ENCODE measurements at regions not wholly inside any gene's neighbourhood (a gene's known extent, or its start where the extent isn't known, plus 50 kb on each side); places are given as distances from the start of the nearest gene placed in this dataset.

DNA sequence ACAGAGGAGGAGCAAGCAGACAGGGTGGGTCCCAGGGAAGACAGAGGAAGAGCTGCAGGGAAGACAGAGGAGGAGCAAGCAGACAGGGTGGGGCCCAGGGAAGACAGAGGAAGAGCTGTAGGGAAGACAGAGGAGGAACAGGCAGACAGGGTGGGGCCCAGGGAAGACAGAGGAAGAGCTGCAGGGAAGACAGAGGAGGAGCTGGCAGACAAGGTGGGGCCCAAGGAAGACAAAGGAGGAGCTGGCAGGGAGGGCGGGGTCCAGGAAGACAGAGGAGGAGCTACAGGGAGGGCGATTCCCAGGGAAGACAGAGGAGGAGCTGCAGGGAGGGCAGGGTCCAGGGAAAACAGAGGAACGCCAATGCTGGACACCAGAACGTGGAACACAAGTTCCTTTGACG is 66.5 kb downstream of the PLXNA1 start:
- H3K36me3 ChIP-seq (ENCODE audit: control insufficient read depth, insufficient read depth, low read length) = no peaks in the 10 kb centered on the region
- Mint-ChIP-seq H3K27me3 (ENCODE audit: insufficient read depth, unreplicated experiment) (peaks cover 3% of the 10 kb centered on the region), H3K9me3 (ENCODE audit: unreplicated experiment) (peaks cover 25% of the 10 kb centered on the region), H3K4me3 (ENCODE audit: unreplicated experiment) (no peak overlapping the region), H3K27ac (ENCODE audit: unreplicated experiment) (no peak overlapping the region), H3K4me1 (ENCODE audit: low read depth, unreplicated experiment) (no peaks in the 10 kb centered on the region), H3K36me3 (ENCODE audit: insufficient read depth, unreplicated experiment) (no peaks in the 10 kb centered on the region)
- no peak overlapping the region for H3K4me3 ChIP-seq (ENCODE audit: low read depth, low read length)
- H3K9me3 ChIP-seq = no peaks in the 10 kb centered on the region; the same call in 1 of the 2 replicates
- DNase-seq = no peak
- ChIA-PET CTCF (interaction anchor here (0.7 kb wide), 1 partner anchor 345 kb away, joined by 3 read pairs; the partner anchor contains the start of gene CHCHD6), POLR2A (no interaction called here)
- BruUV-seq (replicated peaks) = no TSS peak
- no peaks in the 10 kb centered on the region for H3K4me1 ChIP-seq
- TF ChIP-seq, protein P1, sequence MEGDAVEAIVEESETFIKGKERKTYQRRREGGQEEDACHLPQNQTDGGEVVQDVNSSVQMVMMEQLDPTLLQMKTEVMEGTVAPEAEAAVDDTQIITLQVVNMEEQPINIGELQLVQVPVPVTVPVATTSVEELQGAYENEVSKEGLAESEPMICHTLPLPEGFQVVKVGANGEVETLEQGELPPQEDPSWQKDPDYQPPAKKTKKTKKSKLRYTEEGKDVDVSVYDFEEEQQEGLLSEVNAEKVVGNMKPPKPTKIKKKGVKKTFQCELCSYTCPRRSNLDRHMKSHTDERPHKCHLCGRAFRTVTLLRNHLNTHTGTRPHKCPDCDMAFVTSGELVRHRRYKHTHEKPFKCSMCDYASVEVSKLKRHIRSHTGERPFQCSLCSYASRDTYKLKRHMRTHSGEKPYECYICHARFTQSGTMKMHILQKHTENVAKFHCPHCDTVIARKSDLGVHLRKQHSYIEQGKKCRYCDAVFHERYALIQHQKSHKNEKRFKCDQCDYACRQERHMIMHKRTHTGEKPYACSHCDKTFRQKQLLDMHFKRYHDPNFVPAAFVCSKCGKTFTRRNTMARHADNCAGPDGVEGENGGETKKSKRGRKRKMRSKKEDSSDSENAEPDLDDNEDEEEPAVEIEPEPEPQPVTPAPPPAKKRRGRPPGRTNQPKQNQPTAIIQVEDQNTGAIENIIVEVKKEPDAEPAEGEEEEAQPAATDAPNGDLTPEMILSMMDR (IDR thresholded peaks at IDR 0.05; ENCODE audit: insufficient read depth in 1 of 2, low read depth in 1 of 2, low read length in 1 of 2, severe bottlenecking in 1 of 2, unreplicated experiment in 1 of 2) = no peak
- intact Hi-C loops (cut with micrococcal nuclease; ENCODE audit: unreplicated experiment) = no loop called here
- H3K27me3 ChIP-seq (replicated peaks; ENCODE audit: control insufficient read depth, insufficient read depth, low read length) = no peaks in the 10 kb centered on the region

DNA sequence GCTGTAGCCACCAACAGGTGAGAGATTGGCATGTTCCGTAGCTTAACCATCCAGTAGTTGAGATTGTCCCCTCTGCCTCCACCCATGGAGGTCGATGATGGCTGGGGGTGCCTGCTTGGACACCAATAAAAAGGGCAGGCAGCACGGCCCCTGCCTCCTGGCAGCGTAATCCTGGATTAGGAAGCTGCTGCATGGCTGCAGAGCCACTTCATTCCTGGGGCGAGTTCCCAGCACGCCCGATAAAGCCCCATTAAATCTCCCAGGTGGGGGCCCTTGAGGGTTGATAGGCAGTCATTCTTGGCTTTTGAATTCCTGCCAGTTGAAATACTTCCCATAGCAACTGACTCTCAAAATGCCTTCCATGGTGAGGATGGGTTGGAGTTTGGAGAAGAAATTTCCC is 67.8 kb downstream of the PLXNA1 start:
- Histone ChIP-seq H3K36me3 (ENCODE audit: control insufficient read depth, insufficient read depth, low read length) (no peaks in the 10 kb centered on the region), H3K27me3 (replicated peaks; ENCODE audit: control insufficient read depth, insufficient read depth, low read length) (no peaks in the 10 kb centered on the region), H3K4me1 (no peaks in the 10 kb centered on the region), H3K4me3 (ENCODE audit: low read depth, low read length) (no peak overlapping the region), H3K9me3 (no peaks in the 10 kb centered on the region; the same call in 1 of the 2 replicates)
- TF ChIP-seq, protein P1 (IDR thresholded peaks at IDR 0.05; ENCODE audit: insufficient read depth in 1 of 2, low read depth in 1 of 2, low read length in 1 of 2, severe bottlenecking in 1 of 2, unreplicated experiment in 1 of 2) = no peak
- ChIA-PET CTCF (interaction anchor here (0.6 kb wide), 1 partner anchor 59 kb away, joined by 12 read pairs; no protein-coding TSS in a partner anchor), POLR2A (no interaction called here)
- intact Hi-C loops (cut with micrococcal nuclease; ENCODE audit: unreplicated experiment) = no loop called here
- no peak overlapping the region for H3K27ac Mint-ChIP-seq (ENCODE audit: unreplicated experiment)
- H3K4me3 Mint-ChIP-seq (ENCODE audit: unreplicated experiment) = no peak overlapping the region
- H3K36me3 Mint-ChIP-seq (ENCODE audit: insufficient read depth, unreplicated experiment) = no peaks in the 10 kb centered on the region
- DNase-seq = no peak
- H3K4me1 Mint-ChIP-seq (ENCODE audit: low read depth, unreplicated experiment) = no peaks in the 10 kb centered on the region
- H3K27me3 Mint-ChIP-seq (ENCODE audit: insufficient read depth, unreplicated experiment) = peaks cover 3% of the 10 kb centered on the region
- no TSS peak for BruUV-seq (replicated peaks)
- peaks cover 25% of the 10 kb centered on the region for H3K9me3 Mint-ChIP-seq (ENCODE audit: unreplicated experiment)

DNA sequence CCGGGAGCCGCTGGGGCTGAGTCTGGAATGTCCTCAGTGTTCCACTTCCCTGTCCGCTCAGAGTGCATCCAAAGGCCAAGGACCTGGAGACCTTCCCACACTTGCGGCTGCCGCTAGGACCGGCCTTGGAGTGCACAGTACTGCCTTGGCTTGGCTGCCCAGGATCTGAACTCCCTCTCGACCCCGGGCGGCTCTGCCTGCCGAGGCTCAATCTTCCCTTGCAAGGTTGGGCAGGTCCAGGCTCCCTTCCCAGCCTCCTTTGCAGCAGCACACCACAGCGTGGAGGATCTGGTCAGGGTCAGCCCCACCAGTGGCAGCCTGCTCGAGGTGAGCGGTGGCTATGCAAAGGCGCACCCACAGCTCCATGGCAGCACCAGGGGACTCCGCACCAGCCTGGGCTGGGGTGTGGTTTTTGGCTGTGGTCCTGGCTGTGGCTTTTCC is 69.2 kb downstream of the PLXNA1 start:
- CTCF ChIA-PET = no interaction called here
- H3K36me3 ChIP-seq (ENCODE audit: control insufficient read depth, insufficient read depth, low read length) = no peaks in the 10 kb centered on the region
- DNase-seq = no peak

More for the DNA sequence above, 69.2 kb downstream of the PLXNA1 start:
- no TSS peak for BruUV-seq (replicated peaks)
- Mint-ChIP-seq H3K4me3 (ENCODE audit: unreplicated experiment) (no peak overlapping the region), H3K27ac (ENCODE audit: unreplicated experiment) (no peak overlapping the region), H3K4me1 (ENCODE audit: low read depth, unreplicated experiment) (no peaks in the 10 kb centered on the region), H3K36me3 (ENCODE audit: insufficient read depth, unreplicated experiment) (no peaks in the 10 kb centered on the region), H3K9me3 (ENCODE audit: unreplicated experiment) (peaks cover 28% of the 10 kb centered on the region), H3K27me3 (ENCODE audit: insufficient read depth, unreplicated experiment) (peaks cover 3% of the 10 kb centered on the region)
- Histone ChIP-seq H3K9me3 (peaks cover 9% of the 10 kb centered on the region), H3K27me3 (replicated peaks; ENCODE audit: control insufficient read depth, insufficient read depth, low read length) (no peaks in the 10 kb centered on the region), H3K4me1 (no peaks in the 10 kb centered on the region), H3K4me3 (ENCODE audit: low read depth, low read length) (no peak overlapping the region)
- intact Hi-C loops (cut with micrococcal nuclease; ENCODE audit: unreplicated experiment) = no loop called here
- POLR2A ChIA-PET = no interaction called here
- TF ChIP-seq, protein P1 (IDR thresholded peaks at IDR 0.05; ENCODE audit: insufficient read depth in 1 of 2, low read depth in 1 of 2, low read length in 1 of 2, severe bottlenecking in 1 of 2, unreplicated experiment in 1 of 2) = no peak
